NCI-H460 (cell line): ENCODE measurements at regions not wholly inside any gene's neighbourhood (a gene's known extent, or its start where the extent isn't known, plus 50 kb on each side); places are given as distances from the start of the nearest gene placed in this dataset.
"Not testable (repeated sequence)": the region's sequence is repeated elsewhere in the genome, so short reads cannot be mapped to it uniquely, and the experiment has no call there.

Source experiments
- DNase-seq: peaks from one replicate; pipeline ENCODE4 v3.0.0-alpha.2; 2016; ENCODE audit warnings: low read depth; ENCODE audit errors: extremely low read depth

DNA sequence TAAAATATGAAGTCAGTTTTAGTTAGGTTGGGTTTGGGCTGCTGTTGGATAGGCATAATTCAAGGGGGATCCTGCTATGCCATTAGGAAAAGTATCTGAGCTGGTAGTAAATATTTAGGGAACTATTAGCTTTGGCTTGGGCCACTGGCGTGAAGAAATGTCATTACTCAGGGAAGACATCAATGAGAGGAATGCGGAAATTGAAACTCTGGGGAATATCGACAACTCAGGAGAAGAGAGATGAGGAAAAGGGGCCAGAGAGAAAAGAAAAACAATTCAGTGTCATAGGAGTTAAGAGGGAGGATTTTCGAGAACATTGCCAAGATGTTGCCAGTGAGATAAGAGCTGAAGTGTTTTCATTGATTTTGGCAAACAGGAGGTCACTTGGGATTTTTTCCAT, 149.7 kb upstream of the PARD3B start:
- no peak for DNase-seq

DNA sequence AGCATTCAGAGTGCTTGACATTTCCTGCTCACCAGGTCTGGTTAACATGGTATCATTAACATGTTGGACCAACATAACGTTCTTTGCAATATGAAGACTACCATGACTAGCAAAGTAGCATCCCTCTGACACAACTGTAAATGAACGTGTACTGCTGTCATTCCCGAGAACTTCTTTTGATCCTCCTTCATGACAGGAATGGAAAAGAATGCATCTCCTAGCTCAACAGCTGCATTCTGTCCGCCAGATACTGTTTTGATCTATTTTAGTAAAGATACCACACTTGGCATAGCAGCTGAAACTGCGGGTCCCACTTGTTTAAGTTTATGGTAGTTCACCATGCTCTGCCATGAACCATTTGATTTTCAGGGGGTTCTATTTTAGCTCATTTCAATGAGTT, 144.2 kb upstream of the PARD3B start:
- no peak for DNase-seq

DNA sequence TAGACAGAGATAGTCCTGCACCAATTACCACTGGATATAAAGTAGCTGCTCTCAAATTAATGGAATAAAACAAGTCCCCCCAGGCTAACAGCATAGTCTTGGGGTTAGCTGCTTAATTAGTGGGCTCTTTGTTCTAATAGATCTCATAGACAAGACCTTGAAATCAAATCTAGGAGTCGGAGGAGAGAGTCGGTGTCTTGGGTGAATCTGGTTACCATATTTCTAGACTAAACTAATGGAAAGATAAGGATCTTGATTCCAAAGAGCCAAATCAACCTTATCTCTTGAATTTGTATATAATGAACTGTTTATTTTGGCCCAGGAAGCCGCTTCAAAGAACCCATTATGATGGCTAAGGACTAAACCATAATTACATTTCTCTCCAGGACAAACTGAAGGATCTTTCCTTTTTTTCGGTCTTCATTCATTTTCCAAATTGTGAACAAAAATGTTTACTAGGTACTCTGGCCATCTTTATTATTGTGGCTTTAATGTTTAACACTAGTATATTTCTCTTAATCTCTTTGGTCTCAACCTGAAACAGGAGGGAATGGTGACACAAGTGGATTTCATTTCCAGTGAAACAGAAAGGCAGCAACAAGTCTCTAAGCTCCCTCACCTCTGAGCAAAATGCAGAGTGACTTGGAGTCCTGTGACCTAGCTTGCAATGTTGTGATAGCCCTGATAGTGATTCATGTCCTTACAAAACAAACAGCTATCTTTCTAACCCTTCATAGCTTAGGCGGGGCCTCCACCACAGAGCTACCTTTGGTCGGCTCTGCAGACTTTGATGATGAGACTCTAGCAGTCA, 137.9 kb upstream of the PARD3B start:
- no peak for DNase-seq

DNA sequence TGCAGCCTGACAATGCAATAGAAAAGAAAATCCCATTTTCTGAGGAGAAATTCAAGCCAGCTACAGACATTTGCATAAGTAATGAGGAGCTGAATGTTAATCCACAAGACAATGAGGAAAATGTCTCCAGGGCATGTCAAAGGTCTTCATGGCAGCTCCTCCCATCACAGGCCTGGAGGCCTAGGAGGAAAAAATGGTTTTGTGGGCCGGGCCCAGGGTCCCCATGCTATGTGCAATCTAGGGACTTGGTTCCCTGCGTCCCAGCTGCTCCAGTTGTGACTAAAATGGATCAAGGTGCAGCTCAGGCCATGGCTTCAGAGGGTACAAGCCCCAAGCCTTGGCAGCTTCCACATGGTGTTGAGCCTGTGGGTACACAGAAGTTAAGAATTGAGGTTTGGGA, 132.5 kb upstream of the PARD3B start:
- DNase-seq = not testable (repeated sequence)

DNA sequence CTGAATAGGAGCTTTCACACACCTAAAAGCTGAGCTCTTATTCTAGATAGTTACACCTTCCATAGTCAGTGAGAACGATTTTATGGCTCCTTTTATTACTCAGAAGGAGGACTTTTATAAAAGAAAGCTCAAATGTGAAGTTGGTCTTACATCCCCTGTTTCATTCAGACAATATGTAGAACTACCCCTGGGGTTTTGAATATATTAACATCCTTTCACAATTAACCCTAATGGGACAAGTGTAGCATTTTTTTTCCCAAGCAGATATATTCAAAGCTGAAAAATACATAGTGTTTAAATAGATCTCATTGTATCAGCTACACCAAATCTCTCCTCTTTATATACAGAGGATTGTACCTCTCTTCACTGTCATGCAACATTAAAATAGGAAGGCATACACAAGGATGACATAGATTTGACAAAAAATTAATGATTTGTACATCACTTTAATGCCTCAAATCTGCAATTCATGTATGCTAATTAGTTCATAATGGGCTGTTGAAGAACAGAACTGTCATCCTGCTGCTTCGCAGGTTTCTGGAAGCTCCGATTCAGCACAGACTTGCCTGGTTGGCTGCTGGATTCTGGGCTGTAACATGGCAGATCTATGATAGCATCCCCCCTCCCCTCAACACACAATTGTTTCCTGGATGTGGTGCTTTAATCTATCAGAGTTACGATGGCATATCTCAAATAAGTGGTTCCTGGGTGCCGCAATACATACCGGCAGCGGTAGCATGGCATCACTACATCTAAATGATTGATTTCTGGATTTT, 129.7 kb upstream of the PARD3B start:
- no peak for DNase-seq

DNA sequence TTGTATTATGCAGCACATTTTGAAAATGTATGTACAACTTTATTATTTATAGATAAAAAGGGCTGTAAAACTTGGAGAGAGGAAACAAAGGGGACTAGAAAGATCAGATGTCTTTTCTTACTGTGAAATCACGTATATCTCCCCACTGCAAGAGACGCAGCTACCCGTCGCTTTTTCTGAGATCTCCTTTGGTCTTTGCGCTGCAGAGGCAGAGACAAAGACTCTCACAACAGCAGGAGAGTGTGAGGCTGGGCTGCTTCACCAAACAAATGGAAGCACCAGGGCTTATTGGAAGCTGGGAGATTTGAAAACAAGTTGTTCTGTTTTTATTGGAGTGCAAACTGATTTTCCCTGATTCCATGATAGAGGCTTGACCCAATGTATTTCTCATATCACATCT, 129.0 kb upstream of the PARD3B start:
- no peak for DNase-seq

DNA sequence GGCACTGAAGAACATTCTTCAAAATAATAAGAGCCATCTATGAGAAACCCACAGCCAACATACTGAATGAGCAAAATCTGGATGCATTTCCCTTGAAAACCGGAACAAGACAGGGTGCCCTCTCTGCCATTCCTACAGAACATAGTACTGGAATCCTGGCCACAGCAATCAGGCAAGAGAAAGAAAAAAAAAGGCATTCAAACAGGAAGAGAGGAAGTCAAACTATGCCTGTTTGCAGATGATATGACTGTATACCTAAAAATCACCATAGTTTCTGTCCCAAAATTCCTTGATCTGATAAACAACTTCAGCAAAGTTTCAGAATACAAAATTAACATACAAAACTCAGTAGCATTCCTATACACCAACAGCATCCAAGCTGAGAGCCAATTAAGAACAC, 119.5 kb upstream of the PARD3B start:
- no peak for DNase-seq

DNA sequence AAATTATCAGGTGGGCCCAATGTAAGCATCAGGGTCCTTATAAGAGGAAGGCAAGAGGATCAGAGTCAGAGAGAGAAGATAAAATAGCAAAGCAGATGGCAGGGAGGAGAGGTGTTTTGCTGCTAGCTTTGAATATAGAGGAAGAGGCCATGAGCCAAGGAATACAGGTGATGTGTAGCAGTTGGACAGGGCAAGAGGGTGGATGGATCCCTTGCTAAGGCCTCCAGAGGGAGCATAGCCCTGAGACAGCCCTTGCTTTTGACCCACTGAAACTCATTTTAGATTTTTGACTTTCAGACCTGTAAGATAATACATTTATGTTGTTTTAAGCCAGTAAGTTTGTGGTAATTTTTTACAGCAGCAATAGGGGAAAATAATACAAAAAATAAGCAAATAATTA, 116.6 kb upstream of the PARD3B start:
- DNase-seq = no peak

DNA sequence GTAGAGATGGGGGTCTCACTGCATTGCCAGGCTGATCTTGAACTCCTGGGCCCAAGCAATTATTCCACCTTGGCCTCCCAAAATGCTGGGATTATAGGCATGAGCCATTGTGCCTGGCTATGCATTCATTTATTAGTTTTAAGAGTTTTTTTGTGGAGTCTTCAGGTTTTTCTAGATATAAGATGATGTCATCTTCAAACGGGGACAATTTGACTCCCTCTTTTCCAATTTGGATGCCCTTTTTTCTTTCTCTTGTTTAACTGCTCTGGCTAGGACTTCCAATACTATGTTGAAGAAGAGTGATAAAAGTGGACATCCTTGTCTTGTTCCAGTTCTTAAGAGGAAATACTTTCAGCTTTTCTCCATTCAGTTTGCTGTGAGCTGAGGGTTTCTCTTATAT, 113.7 kb upstream of the PARD3B start:
- DNase-seq = no peak

DNA sequence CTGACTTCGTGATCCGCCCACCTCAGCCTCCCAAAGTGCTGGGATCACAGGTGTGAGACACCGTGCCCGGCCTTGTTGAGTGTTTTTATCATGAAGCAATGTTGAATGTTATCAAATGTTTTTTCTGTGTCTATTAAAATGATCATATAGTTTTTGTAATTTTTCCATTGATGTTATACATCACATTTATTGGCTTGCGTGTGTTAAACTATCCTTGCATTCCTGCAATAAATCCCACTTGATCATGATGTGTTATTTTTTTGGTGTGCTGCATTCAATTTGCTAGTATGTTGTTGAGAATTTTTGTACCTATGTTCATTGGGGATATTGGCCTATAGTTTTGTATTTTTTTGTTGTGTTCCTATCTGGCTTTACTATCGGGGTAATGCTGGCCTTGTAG, 113.1 kb upstream of the PARD3B start:
- DNase-seq = no peak

DNA sequence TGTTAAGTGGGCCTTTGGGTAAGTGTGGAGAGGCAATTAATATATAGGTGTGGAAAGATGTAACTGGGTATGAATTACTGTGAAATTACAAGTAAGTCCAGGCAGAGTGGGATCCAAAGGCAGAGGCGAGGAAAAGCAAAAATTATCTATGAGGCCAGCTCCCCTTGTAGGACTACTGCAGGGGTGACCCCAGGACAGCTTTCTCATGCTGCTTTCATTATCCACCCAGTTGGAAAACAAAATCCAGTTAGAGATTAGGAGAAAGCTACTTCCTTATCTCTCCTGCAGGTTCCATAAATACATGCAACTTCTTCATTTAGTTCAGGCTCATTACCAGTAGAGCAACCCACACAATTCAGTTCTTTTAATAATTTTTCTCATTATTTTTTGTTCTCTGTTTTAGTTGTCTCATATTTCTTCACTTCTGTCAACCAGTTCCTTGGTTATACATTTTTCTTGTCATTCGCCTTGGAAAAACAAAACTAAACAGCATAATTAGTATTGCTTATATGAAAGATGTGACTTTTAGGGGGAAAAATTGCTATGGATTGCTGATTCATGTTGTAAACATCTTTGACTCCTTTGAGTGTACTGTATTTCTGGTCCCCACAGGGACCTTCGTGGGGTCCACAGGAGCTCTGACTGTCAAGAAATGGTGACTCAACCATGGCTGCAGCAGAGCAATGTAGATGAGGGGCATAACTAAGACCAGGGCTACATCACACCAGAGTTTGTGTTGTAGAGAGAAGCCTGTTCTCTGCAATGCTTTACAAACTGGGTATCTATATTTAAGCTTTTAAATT, 110.4 kb upstream of the PARD3B start:
- no peak for DNase-seq

DNA sequence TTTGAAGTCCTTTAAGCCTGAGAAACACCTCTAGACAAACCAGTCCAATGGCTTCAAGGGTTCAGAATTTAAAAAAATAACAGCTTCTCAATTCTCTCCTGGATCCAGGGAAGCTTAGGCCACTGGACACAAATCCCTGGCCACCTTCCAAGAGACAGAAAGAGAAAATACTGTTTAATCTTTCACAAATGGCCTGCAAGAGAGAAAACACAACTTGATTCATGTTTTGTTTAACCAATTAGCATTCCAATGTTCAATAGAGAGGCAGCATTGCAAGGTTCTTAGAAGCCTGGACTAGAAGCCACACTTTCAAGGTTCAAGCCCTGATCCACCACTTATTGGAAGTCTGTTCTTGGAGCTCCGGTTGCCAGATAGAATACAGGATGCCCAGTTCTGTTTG, 109.0 kb upstream of the PARD3B start:
- DNase-seq = no peak

DNA sequence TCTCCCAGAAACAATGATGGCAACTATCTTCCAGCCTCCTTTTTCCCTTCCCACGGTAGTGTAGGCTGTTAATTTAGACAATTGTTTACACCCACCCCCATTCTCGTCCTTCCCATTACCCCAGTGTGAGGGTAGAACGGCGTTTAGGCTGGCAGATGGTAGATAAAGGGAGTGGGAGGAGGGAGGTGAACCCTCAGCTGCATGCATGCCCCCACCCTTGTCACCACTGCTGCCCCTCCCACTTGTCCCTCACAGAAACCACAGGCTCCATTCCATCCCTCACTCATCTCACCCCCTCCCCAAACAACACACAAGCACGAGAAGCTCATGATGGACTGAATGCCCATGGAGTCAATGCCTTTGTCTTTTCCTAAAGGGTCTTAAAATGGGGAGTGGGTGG, 107.9 kb upstream of the PARD3B start:
- DNase-seq = no peak

DNA sequence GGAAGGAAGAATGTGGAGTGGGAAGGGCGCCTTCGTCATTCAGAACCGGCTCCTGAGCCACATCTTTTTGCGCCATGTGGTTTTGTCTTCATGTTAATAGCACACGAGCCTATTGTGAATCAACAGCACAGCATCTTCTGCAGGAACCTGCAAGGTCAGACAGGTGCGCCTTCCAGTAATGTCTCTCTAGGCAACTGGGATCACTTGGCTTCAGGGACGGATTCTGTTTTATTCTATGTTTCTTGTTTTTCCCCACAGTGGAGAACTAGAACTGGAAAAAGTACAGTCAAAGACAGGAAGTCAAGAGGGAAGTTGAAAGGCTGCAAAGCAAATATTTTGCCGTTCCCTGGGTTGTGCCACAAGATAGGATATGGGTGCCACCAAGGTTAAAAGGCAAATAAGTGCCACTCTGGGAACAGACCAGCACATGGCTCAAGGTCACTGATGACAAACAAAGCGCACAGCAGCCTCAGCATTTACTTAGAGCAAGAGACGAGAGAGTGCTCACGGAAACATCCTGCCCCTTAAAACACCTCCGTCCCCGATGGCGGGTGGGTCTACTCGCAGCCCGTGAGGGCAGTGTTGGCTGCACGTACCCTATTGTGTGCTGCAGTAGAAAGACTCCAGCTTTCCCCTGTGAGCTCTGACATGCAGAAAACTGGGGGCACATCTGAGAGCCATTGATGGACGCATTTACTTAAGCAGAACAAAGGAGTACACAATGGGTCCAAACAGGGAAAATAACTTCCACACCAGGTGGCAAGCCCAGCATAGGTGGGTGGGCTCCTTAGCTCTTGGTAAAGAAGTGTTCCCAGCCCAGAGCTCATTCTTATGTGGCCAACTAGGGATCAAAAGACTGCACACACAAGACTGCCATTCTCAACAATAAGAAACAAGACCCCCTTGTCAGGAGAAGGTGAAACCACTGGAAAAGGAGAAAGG, 107.2 kb upstream of the PARD3B start:
- DNase-seq = no peak

DNA sequence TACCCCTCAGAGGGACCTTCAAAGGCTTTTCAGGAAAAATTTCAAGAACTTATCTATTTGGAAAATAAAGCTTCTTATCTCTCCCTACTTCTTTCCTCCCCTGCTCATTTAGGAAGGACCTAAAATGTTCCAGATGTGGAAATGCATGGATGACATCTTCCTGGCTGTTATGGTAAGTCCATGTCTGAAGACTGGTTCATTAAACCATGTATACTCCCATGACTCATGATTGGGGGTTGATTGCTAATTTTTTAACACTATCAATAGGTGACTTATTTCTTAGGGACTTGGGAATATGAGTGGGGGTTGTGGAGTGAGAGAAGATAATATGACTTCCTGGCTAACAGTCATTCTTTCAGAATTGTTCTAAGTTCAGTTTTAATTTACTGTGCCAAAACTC, 104.0 kb upstream of the PARD3B start:
- no peak for DNase-seq

DNA sequence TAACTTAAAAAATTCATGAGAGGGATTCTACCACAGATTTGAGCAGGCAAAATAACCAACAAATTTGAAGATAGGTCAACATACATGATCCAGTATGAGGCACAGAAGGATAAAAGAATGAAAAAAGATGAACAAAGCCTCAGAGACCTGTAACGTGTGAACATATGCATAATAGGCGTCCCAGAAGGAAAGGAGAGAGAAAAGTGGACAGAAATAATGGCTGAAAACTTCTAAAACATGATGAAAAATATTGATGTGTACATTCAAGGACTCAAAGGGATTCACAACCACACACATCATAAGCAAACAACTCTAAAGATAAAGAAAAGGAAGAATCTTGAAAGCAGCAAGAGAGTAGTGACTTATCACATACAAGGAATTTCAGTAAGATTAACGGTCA, 100.1 kb upstream of the PARD3B start:
- no peak for DNase-seq

DNA sequence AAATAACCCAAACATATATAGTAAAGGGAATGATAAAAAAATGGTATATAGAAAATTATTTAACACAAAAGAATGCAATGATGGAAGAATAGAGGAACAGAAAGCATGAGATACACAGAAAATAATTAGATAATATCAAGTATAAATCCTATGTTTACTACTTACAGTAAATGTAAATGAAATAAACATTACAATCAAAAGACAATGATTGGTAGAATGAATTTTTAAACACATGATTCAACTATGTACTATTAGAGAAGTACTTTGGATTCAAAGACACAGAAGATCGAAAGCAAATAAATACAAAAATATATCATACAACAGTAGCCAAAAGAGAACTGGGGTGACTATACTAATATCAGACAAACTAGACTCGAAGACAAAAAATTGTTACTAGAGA, 97.6 kb upstream of the PARD3B start:
- DNase-seq = no peak

DNA sequence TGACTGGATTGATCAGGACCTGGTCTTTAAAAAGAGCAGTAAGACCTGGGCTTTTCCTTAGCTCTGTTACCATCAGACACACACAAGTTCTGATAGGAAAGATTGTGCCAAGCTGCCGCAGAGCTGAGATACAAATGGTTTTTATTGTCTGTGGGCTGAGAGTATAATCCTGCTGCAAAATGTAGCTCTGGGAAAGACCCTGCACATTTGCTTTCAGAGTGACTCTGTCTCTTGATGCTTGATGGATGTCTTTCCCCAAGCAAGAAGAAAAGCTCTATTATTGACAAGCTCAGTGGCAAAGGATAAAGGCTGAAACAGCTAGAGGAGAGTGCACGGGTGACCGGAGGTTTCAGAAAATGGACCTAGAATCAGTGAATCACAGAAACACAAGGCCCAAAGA, 95.3 kb upstream of the PARD3B start:
- no peak for DNase-seq

DNA sequence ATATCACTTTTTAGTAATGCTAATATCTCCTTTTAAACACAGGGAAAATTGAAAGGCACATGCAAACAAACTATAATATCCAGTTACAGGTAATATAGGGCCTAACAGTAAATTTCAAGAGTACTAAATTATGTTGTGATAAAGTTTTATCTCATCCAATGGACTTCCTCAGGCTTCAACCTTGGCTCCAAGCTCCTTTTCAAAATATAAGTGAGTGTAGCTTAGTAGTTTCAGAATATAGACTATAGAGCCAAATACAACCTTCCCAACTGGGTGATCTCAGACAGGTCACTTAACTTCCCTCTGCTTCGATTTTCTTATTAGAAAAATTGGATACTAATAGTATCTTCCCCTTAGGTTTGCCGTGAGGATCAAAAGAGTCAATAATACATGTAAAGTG, 93.5 kb upstream of the PARD3B start:
- DNase-seq = no peak

DNA sequence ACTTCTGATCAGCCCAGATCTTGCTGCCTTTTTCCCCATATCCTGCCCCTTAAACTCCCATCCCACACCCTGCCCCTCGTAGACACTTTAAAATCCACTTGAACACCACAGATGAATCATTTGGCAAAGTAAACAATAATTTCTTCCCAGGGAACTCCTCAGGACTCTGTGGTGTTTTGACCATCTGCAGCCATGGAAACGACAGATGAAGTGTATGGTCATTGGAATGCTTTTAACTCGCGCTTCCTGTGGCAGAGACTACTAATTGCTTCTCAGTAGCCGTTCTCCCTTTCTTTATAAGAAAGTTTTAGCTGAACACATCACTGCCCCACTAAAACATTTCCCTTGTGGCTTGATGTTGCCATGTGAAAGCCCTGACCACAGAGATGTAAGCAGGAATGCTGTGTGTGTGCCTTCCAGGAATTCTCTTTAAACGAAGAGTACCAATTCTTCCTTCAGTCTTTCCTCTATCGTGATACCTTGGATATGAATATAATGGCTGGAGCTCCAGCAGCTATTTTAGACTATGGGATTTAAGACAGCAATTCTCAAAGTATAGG, 92.7 kb upstream of the PARD3B start:
- peak; percentile 56 for DNase-seq
